SK-N-SH treated with all-trans-retinoic acid at 6 μM for 48 hours (cell line): ENCODE measurements at regions not wholly inside any gene's neighbourhood (a gene's known extent, or its start where the extent isn't known, plus 50 kb on each side); places are given as distances from the start of the nearest gene placed in this dataset.

Experiments
- PPARA ChIP-seq: fragments of 250-450 bp; sonication (Bioruptor Pico); IDR thresholded peaks from 2 replicates; pipeline ENCODE4 v1.5.0; 2020; ENCODE audit warnings: mild to moderate bottlenecking, borderline replicate concordance
- ZFP3 ChIP-seq: fragments of 250-450 bp; sonication (Bioruptor Pico); IDR thresholded peaks from 2 replicates; pipeline ENCODE4 v1.5.0; 2020; ENCODE audit warnings: mild to moderate bottlenecking, moderate library complexity
- ZFP30 ChIP-seq: fragments of 450-650 bp; formaldehyde crosslinking; IDR thresholded peaks from 2 replicates; pipeline ENCODE4 v1.5.0; 2022; ENCODE audit warnings: mild to moderate bottlenecking, moderate library complexity
- ZNF8 ChIP-seq: fragments of 450-650 bp; formaldehyde crosslinking; IDR thresholded peaks from 2 replicates; pipeline ENCODE4 v1.5.0; 2020; ENCODE audit warnings: mild to moderate bottlenecking, moderate library complexity
- TF ChIP-seq, protein P1 (sequence below): fragments of 250-450 bp; sonication (Bioruptor Pico); IDR thresholded peaks from 2 replicates; pipeline ENCODE4 v1.5.1; 2020; ENCODE audit warnings: low read depth, mild to moderate bottlenecking, moderate library complexity
- TF ChIP-seq, protein P2 (sequence below): fragments of 250-450 bp; sonication (Bioruptor Pico); IDR thresholded peaks from 2 replicates; pipeline ENCODE4 v1.5.1; 2021; ENCODE audit warnings: mild to moderate bottlenecking, moderate library complexity

DNA sequence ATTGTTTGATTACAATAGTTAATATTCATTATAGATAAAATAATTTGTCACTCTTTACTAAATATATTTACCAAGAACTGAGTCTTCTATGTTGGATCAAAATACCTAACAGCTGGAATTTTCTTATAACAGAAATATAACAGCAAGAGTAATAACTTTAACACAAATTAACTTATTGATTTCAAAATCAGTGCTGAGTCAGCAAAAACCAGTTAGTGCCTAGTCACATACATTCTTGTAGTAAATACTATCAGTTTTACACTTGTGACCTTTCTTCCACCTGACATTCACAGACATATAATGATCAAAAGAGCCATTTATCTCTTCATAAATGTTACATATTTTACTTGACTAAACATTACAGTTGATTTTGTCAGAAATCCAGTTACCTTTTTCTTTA is 1141.4 kb upstream of the ADGRB3 start:
- TF ChIP-seq ZFP30 (CRISPR knock-in tag) (no peak), ZNF8 (CRISPR knock-in tag) (no peak), PPARA (CRISPR knock-in tag) (no peak), ZFP3 (CRISPR knock-in tag) (no peak)
- TF ChIP-seq, protein P1, sequence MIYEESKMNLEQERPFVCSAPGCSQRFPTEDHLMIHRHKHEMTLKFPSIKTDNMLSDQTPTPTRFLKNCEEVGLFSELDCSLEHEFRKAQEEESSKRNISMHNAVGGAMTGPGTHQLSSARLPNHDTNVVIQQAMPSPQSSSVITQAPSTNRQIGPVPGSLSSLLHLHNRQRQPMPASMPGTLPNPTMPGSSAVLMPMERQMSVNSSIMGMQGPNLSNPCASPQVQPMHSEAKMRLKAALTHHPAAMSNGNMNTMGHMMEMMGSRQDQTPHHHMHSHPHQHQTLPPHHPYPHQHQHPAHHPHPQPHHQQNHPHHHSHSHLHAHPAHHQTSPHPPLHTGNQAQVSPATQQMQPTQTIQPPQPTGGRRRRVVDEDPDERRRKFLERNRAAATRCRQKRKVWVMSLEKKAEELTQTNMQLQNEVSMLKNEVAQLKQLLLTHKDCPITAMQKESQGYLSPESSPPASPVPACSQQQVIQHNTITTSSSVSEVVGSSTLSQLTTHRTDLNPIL (CRISPR knock-in tag), result no peak
- TF ChIP-seq, protein P2, sequence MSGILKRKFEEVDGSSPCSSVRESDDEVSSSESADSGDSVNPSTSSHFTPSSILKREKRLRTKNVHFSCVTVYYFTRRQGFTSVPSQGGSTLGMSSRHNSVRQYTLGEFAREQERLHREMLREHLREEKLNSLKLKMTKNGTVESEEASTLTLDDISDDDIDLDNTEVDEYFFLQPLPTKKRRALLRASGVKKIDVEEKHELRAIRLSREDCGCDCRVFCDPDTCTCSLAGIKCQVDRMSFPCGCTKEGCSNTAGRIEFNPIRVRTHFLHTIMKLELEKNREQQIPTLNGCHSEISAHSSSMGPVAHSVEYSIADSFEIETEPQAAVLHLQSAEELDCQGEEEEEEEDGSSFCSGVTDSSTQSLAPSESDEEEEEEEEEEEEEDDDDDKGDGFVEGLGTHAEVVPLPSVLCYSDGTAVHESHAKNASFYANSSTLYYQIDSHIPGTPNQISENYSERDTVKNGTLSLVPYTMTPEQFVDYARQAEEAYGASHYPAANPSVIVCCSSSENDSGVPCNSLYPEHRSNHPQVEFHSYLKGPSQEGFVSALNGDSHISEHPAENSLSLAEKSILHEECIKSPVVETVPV (CRISPR knock-in tag), result no peak
